ENCODE measurements at regions not wholly inside any gene's neighbourhood (a gene's known extent, or its start where the extent isn't known, plus 50 kb on each side); places are given as distances from the start of the nearest gene placed in this dataset.

GRCh38 chr13:80235166-80235966 is 105.6 kb downstream of the SPRY2 start:
- TF ChIP-seq, protein P1, sequence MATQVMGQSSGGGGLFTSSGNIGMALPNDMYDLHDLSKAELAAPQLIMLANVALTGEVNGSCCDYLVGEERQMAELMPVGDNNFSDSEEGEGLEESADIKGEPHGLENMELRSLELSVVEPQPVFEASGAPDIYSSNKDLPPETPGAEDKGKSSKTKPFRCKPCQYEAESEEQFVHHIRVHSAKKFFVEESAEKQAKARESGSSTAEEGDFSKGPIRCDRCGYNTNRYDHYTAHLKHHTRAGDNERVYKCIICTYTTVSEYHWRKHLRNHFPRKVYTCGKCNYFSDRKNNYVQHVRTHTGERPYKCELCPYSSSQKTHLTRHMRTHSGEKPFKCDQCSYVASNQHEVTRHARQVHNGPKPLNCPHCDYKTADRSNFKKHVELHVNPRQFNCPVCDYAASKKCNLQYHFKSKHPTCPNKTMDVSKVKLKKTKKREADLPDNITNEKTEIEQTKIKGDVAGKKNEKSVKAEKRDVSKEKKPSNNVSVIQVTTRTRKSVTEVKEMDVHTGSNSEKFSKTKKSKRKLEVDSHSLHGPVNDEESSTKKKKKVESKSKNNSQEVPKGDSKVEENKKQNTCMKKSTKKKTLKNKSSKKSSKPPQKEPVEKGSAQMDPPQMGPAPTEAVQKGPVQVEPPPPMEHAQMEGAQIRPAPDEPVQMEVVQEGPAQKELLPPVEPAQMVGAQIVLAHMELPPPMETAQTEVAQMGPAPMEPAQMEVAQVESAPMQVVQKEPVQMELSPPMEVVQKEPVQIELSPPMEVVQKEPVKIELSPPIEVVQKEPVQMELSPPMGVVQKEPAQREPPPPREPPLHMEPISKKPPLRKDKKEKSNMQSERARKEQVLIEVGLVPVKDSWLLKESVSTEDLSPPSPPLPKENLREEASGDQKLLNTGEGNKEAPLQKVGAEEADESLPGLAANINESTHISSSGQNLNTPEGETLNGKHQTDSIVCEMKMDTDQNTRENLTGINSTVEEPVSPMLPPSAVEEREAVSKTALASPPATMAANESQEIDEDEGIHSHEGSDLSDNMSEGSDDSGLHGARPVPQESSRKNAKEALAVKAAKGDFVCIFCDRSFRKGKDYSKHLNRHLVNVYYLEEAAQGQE (IDR thresholded peaks at IDR 0.05; ENCODE audit: insufficient read depth in 1 of 2, low read depth in 2 of 2, low read length in 2 of 2), result no peak
- TF ChIP-seq POLR2AphosphoS5 (IDR thresholded peaks at IDR 0.05; ENCODE audit: low read depth, low read length), result no peak
- no peak for TF ChIP-seq TAF1 (IDR thresholded peaks at IDR 0.05; ENCODE audit: borderline replicate concordance, insufficient read depth, low read length)
- no peak for TF ChIP-seq SIN3A (IDR thresholded peaks at IDR 0.05; ENCODE audit: borderline replicate concordance, insufficient read depth, low read length)

All from PFSK-1 (cell line).